A673 (cell line): ENCODE measurements at regions not wholly inside any gene's neighbourhood (a gene's known extent, or its start where the extent isn't known, plus 50 kb on each side); places are given as distances from the start of the nearest gene placed in this dataset.

Experiments used
- EZH2 ChIP-seq: fragments of 200-600 bp; sonication (generic); IDR thresholded peaks from 2 replicates; pipeline ENCODE4 v1.6.1; 2017; ENCODE audit warnings: borderline replicate concordance, low read depth, mild to moderate bottlenecking, mixed read lengths, antibody characterized with exemption, low read length; ENCODE audit not compliant: poor library complexity, severe bottlenecking
- TF ChIP-seq, protein P1 (sequence below): fragments of 300-800, 200-600 bp; sonication (generic); conservative IDR thresholded peaks from 2 replicates; pipeline ENCODE4 v1.5.1; 2017; ENCODE audit warnings: low read depth, mild to moderate bottlenecking, antibody characterized with exemption, low read length, moderate library complexity, mixed read lengths

DNA sequence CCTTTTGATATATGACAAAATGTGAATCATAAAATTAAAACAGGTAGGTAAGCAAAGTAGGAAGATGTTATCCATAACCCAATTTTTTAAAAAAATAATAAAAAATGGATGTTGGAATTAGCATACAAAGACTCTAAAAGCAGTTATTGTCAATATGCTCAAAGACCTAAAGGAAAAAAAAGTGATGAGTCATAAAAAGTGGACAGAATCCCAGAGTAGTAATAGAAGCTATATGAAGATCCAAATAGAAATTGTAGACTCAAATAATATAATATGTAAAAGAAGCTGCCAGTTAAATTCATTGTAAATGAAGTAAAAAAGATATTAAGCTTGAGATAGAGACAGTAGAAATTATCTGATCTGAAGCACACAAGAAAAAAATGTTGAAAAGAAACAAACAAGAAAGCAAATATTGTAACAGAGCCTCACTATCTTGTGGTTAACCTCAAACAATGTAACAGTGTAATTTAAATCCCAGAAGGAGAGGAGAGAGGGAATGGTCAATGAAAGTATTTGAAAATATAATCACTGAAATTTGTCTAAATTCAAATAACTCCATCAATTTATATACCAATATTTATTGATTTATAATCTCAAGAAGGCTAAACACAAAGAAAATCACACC is 773.4 kb upstream of the RAG2 start:
- TF ChIP-seq, protein P1, sequence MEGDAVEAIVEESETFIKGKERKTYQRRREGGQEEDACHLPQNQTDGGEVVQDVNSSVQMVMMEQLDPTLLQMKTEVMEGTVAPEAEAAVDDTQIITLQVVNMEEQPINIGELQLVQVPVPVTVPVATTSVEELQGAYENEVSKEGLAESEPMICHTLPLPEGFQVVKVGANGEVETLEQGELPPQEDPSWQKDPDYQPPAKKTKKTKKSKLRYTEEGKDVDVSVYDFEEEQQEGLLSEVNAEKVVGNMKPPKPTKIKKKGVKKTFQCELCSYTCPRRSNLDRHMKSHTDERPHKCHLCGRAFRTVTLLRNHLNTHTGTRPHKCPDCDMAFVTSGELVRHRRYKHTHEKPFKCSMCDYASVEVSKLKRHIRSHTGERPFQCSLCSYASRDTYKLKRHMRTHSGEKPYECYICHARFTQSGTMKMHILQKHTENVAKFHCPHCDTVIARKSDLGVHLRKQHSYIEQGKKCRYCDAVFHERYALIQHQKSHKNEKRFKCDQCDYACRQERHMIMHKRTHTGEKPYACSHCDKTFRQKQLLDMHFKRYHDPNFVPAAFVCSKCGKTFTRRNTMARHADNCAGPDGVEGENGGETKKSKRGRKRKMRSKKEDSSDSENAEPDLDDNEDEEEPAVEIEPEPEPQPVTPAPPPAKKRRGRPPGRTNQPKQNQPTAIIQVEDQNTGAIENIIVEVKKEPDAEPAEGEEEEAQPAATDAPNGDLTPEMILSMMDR = no peak
- TF ChIP-seq EZH2 = no peak
